GM12878 (cell line): ENCODE measurements at regions not wholly inside any gene's neighbourhood (a gene's known extent, or its start where the extent isn't known, plus 50 kb on each side); places are given as distances from the start of the nearest gene placed in this dataset.

ENCODE experiments used
- ATAC-seq: fragments of 200-7000 bp; cut with Tn5 transposase; 3 replicates; pipeline ENCODE4 v1.9.1; 2020; ENCODE audit warnings: mild to moderate bottlenecking, moderate library complexity
- BruUV-seq: library from RNA; stranded (reverse); fragments of 400-500 nt; replicated peaks from 2 replicates; lab custom pipeline; 2021; lab: Mats Ljungman, UMichigan
- CTCF ChIA-PET: fragments of 300-600 bp; sonication (Branson Sonifier 250); formaldehyde crosslinking; extraction: SDS; loops from one replicate; lab custom pipeline; 2021; ENCODE audit warnings: inconsistent platforms; lab: Yijun Ruan, JAX
- POLR2A ChIA-PET: fragments of 350-600 bp; formaldehyde crosslinking; extraction: SDS; loops from one replicate; lab custom pipeline; 2021; ENCODE audit warnings: inconsistent platforms; lab: Charles Lee
- RAD21 ChIA-PET: fragments of 300-600 bp; sonication (Branson Sonifier 250); formaldehyde crosslinking; loops from one replicate; lab custom pipeline; 2023; ENCODE audit warnings: antibody characterized with exemption; ENCODE audit not compliant: unreplicated experiment; lab: Charles Lee
- SMC1A ChIA-PET: fragments of 300-600 bp; sonication (Branson Sonifier 250); formaldehyde crosslinking; loops from one replicate; lab custom pipeline; 2023; ENCODE audit not compliant: unreplicated experiment, uncharacterized antibody; lab: Charles Lee
- DNase-seq: peaks from one replicate; pipeline ENCODE4 v3.0.0-alpha.2; 2011; ENCODE audit warnings: low read depth, low spot score
- FAIRE-seq: peaks from 3 replicates; lab custom pipeline; 2011; peaks lifted over from hg19 to GRCh38; lab: Jason Lieb, UNC
- H2AFZ ChIP-seq: 2 replicates; pipeline ENCODE4 v1.6.0; 2011; ENCODE audit warnings: low read depth, low read length, control low read depth; ENCODE audit not compliant: control insufficient read depth
- H3K27ac ChIP-seq: 2 replicates; pipeline ENCODE4 v1.5.1; 2011; ENCODE audit warnings: control low read depth; ENCODE audit not compliant: control insufficient read depth, insufficient read depth
- H3K27me3 ChIP-seq, 2 experiments: replicated peaks in 1 of 2; 2 replicates each; pipeline versions ENCODE4 v1.6.0 to v1.6.1; 2011; ENCODE audit warnings: low read length in 1 of 2; ENCODE audit not compliant: control insufficient read depth in 2 of 2, insufficient read depth in 2 of 2
- H3K36me3 ChIP-seq, 2 experiments: 2 replicates each; pipeline ENCODE4 v1.5.1; 2011; ENCODE audit warnings: low read length in 1 of 2; ENCODE audit not compliant: control insufficient read depth in 2 of 2, insufficient read depth in 2 of 2
- H3K4me1 ChIP-seq: 2 replicates; pipeline ENCODE4 v1.6.1; 2011; ENCODE audit warnings: mild to moderate bottlenecking, low read length, moderate library complexity, mixed read lengths; ENCODE audit not compliant: control insufficient read depth, insufficient read depth
- H3K4me2 ChIP-seq: 2 replicates; pipeline ENCODE4 v1.6.0; 2011; ENCODE audit warnings: control low read depth; ENCODE audit not compliant: control insufficient read depth, insufficient read depth
- H3K4me3 ChIP-seq: fragments of 200-600 bp; sonication (generic); 2 replicates; pipeline ENCODE4 v1.5.1; 2016
- H3K79me2 ChIP-seq: 2 replicates; pipeline ENCODE4 v1.6.0; 2011; ENCODE audit warnings: low read length; ENCODE audit not compliant: control insufficient read depth, insufficient read depth
- H3K9ac ChIP-seq: 2 replicates; pipeline ENCODE4 v1.8.0; 2011; ENCODE audit warnings: low read length, control low read depth, mixed read lengths; ENCODE audit not compliant: control insufficient read depth, insufficient read depth
- H3K9me3 ChIP-seq: replicated peaks from 3 replicates; pipeline ENCODE4 v1.5.1; 2011; ENCODE audit warnings: mild to moderate bottlenecking, low read length; ENCODE audit not compliant: control insufficient read depth, insufficient read depth
- H4K20me1 ChIP-seq: 2 replicates; pipeline ENCODE4 v1.6.0; 2011; ENCODE audit not compliant: control insufficient read depth, insufficient read depth
- CBFB ChIP-seq: IDR thresholded peaks from 2 replicates; pipeline ENCODE4 v1.6.1; 2016; ENCODE audit warnings: antibody characterized with exemption, low read depth
- FOXK2 ChIP-seq: fragments of 450-650 bp; IDR thresholded peaks from 2 replicates; pipeline ENCODE4 v1.6.1; 2017; ENCODE audit warnings: mild to moderate bottlenecking, moderate library complexity
- FOXM1 ChIP-seq: IDR thresholded peaks from 2 replicates; pipeline ENCODE4 v1.6.1; 2012; ENCODE audit warnings: low read depth, mild to moderate bottlenecking, inconsistent platforms, low read length, moderate library complexity
- IRF4 ChIP-seq: IDR thresholded peaks from 2 replicates; pipeline ENCODE4 v1.6.1; 2011; ENCODE audit warnings: low read depth, low read length
- POLR2AphosphoS5 ChIP-seq: IDR thresholded peaks from 2 replicates; pipeline ENCODE4 v1.6.1; 2011; ENCODE audit warnings: mild to moderate bottlenecking, low read length, inconsistent platforms
- PRDM15 ChIP-seq: fragments of 450-650 bp; formaldehyde crosslinking; IDR thresholded peaks from 2 replicates; pipeline ENCODE4 v1.4.0; 2020; ENCODE audit warnings: mild to moderate bottlenecking, moderate library complexity
- TAF1 ChIP-seq: IDR thresholded peaks from 2 replicates; pipeline ENCODE4 v1.6.1; 2011; ENCODE audit warnings: mild to moderate bottlenecking, low read depth, low read length, borderline replicate concordance
- USF1 ChIP-seq: IDR thresholded peaks from 2 replicates; pipeline ENCODE4 v1.6.1; 2011; ENCODE audit warnings: borderline replicate concordance, low read depth, mild to moderate bottlenecking, moderate library complexity, mixed read lengths, low read length; ENCODE audit not compliant: insufficient read depth; ENCODE audit errors: extremely low read length
- YY1 ChIP-seq: IDR thresholded peaks from 2 replicates; pipeline ENCODE4 v1.6.1; 2011; ENCODE audit warnings: low read depth, mild to moderate bottlenecking, low read length
- ZBTB4 ChIP-seq: fragments of 450-650 bp; formaldehyde crosslinking; IDR thresholded peaks from 2 replicates; pipeline ENCODE4 v1.4.0; 2022; ENCODE audit warnings: mild to moderate bottlenecking, moderate library complexity
- ZSCAN29 ChIP-seq: fragments of 450-650 bp; IDR thresholded peaks from 2 replicates; pipeline ENCODE4 v1.6.1; 2017; ENCODE audit warnings: mild to moderate bottlenecking, moderate library complexity
- WGBS: methylation state at CpG from one replicate; pipeline ENCODE4 v1.1.6; 2016; ENCODE audit warnings: low lambda C conversion rate; ENCODE audit not compliant: insufficient replicate concordance, insufficient coverage; ENCODE audit errors: missing lambda C conversion rate; 5-methylcytosine and 5-hydroxymethylcytosine counted together
- in situ Hi-C: fragments of 300-500 bp; cut with MboI; formaldehyde crosslinking; loops from 9 replicates; pipeline ENCODE4 v1.14.3; 2018; ENCODE audit warnings: mixed read lengths
- intact Hi-C: fragments of 100-400 bp; cut with micrococcal nuclease; formaldehyde crosslinking; loops from one replicate; pipeline ENCODE4 v1.14.2; 2022; ENCODE audit not compliant: unreplicated experiment

- Histone ChIP-seq H3K27me3 (no peaks in the 10 kb centered on the region), H3K4me1 (no peaks in the 10 kb centered on the region), H3K4me2 (no peak overlapping the region), H3K9me3 (no peaks in the 10 kb centered on the region), H2AFZ (no peak overlapping the region), H3K4me3 (no peak overlapping the region), H3K36me3 (no peaks in the 10 kb centered on the region), H3K27ac (no peak overlapping the region), H4K20me1 (no peaks in the 10 kb centered on the region), H3K79me2 (no peaks in the 10 kb centered on the region), H3K9ac (no peak overlapping the region)
- RAD21 ChIA-PET = no interaction called here
- DNase-seq (no peak), FAIRE-seq (no peak), ATAC-seq (no peak)
- in situ Hi-C loops (no loop called here), intact Hi-C loops (no loop called here)
- CTCF ChIA-PET = interaction anchor here (1.3 kb wide), 1 partner anchor 16 kb away, joined by 3 read pairs; no protein-coding TSS in a partner anchor
- POLR2A ChIA-PET = no interaction called here
- SMC1A ChIA-PET = interaction anchor here (0.9 kb wide), 1 partner anchor 27 kb away, joined by 3 read pairs; no protein-coding TSS in a partner anchor
- 54% methylated on average over 6 of the region's 6 CpGs for WGBS
- TF ChIP-seq TAF1 (no peak), CBFB (no peak), IRF4 (no peak)
- BruUV-seq = no TSS peak
Observed at GRCh38 chr14:97070259-97070658, 273.1 kb downstream of the VRK1 start.

DNA sequence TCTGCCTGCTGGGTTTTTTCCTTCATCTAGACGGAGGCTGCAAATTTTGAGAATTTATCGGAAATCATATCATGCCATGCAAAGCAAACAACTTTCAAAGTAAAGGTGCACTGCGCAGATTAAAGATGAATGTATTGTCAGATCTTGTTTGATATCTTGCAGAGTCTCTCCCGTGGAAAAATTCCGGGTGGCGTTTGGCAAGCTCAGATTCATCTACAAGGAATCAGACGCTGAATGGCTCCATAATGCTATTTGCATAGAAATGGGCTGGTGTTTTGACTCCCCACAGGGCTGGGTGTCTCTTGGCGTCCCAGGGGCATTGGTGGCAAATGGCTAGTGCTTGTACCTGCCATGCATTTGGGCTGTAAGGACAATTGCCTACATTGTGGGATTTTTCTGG is 274.0 kb downstream of the VRK1 start:
- no peak for ATAC-seq
- Histone ChIP-seq H3K4me1 (no peaks in the 10 kb centered on the region), H3K27ac (no peak overlapping the region), H2AFZ (no peak overlapping the region), H3K4me3 (no peak overlapping the region), H3K27me3 (no peaks in the 10 kb centered on the region), H4K20me1 (no peaks in the 10 kb centered on the region), H3K79me2 (no peaks in the 10 kb centered on the region), H3K9me3 (no peaks in the 10 kb centered on the region), H3K36me3 (no peaks in the 10 kb centered on the region), H3K4me2 (no peak overlapping the region), H3K9ac (no peak overlapping the region)
- ChIA-PET RAD21 (interaction anchor here (0.6 kb wide), 1 partner anchor 107 kb away, joined by 3 read pairs; no protein-coding TSS in a partner anchor), POLR2A (no interaction called here), SMC1A (interaction anchor here (0.9 kb wide), 1 partner anchor 26 kb away, joined by 3 read pairs; no protein-coding TSS in a partner anchor), CTCF (interaction anchor here (1.3 kb wide), 1 partner anchor 17 kb away, joined by 3 read pairs; no protein-coding TSS in a partner anchor)
- no peak for DNase-seq
- FAIRE-seq = no peak
- intact Hi-C loops (no loop called here), in situ Hi-C loops (no loop called here)
- WGBS = 37% methylated on average over 8 of the region's 8 CpGs
- no TSS peak for BruUV-seq
- TF ChIP-seq POLR2AphosphoS5 = no peak
- TF ChIP-seq ZBTB4 = no peak
- no peak for TF ChIP-seq FOXM1
- TF ChIP-seq USF1 = no peak
- no peak for TF ChIP-seq FOXK2
- TF ChIP-seq ZSCAN29 = no peak
- no peak for TF ChIP-seq YY1
- no peak for TF ChIP-seq PRDM15
